Stimulated activated naive B cell treated with anti-CD40 and anti-IgM and Interleukin-4, amounts not matched to agents 10 μg/mL and 1 μg/mL and 100 μg/mL, for 72 hours (primary cell): ENCODE measurements at regions not wholly inside any gene's neighbourhood (a gene's known extent, or its start where the extent isn't known, plus 50 kb on each side); places are given as distances from the start of the nearest gene placed in this dataset.
A peak's percentile ranks its signal among the peaks of the same experiment; 100 is the strongest.
"Not testable (repeated sequence)": the region's sequence is repeated elsewhere in the genome, so short reads cannot be mapped to it uniquely, and the experiment has no call there.

Experiments used
- ATAC-seq, 2 donors: fragments of 150-1000 bp; cut with Tn5 transposase; replicated peaks; 2 replicates each; pipeline ENCODE4 v1.10.0; 2021; ENCODE audit warnings: moderate library complexity in 1 of 2
- DNase-seq: peaks from one replicate; pipeline ENCODE4 v3.0.0; 2021
- H3K27ac Mint-ChIP-seq: one replicate; pipeline ENCODE4 v1.8.0; 2022; ENCODE audit warnings: mild to moderate bottlenecking, mixed read lengths
- H3K27me3 Mint-ChIP-seq, 2 donors: one replicate each; pipeline ENCODE4 v1.8.0; 2022; ENCODE audit warnings: mixed read lengths in 2 of 2
- H3K36me3 Mint-ChIP-seq, 2 donors: one replicate each; pipeline ENCODE4 v1.8.0; 2022; ENCODE audit warnings: mixed read lengths in 2 of 2, mild to moderate bottlenecking in 1 of 2
- H3K4me1 Mint-ChIP-seq, 2 donors: one replicate each; pipeline ENCODE4 v1.8.0; 2022; ENCODE audit warnings: mixed read lengths in 2 of 2, mild to moderate bottlenecking in 1 of 2
- H3K4me3 Mint-ChIP-seq, 2 donors: one replicate each; pipeline ENCODE4 v1.8.0; 2022; ENCODE audit warnings: mild to moderate bottlenecking in 2 of 2, mixed read lengths in 2 of 2, moderate library complexity in 1 of 2
- H3K9me3 Mint-ChIP-seq, 2 donors: one replicate each; pipeline ENCODE4 v1.8.0; 2022; ENCODE audit warnings: mixed read lengths in 2 of 2, mild to moderate bottlenecking in 1 of 2

DNA sequence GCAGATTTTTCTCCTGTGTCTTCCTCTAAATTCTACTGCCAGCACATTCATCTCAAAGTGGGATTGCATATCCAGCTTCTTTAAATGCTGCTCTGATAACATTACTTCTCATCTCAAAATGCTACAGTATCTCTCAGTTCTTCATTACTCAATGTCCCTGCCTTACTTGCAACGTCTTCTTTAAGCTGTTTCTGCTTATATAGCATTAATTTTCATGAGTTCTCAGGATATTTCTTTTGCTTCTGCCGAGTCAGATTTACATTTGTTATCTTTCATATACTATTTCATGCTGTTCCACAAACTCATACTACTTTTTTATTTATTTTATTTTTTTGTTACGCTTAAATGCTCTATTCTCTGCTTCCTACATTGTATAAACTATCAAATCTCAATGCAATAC lies 1223.5 kb upstream of the FAM98A start:
- no peak for DNase-seq
- Mint-ChIP-seq H3K4me3 (no peak overlapping the region), H3K27ac (no peak overlapping the region), H3K4me1 (no peaks in the 10 kb centered on the region), H3K9me3 (peaks cover 2 to 5% of the 10 kb centered on the region in 2 donors), H3K27me3 (no peaks in the 10 kb centered on the region), H3K36me3 (no peaks in the 10 kb centered on the region)
- no peak for ATAC-seq

DNA sequence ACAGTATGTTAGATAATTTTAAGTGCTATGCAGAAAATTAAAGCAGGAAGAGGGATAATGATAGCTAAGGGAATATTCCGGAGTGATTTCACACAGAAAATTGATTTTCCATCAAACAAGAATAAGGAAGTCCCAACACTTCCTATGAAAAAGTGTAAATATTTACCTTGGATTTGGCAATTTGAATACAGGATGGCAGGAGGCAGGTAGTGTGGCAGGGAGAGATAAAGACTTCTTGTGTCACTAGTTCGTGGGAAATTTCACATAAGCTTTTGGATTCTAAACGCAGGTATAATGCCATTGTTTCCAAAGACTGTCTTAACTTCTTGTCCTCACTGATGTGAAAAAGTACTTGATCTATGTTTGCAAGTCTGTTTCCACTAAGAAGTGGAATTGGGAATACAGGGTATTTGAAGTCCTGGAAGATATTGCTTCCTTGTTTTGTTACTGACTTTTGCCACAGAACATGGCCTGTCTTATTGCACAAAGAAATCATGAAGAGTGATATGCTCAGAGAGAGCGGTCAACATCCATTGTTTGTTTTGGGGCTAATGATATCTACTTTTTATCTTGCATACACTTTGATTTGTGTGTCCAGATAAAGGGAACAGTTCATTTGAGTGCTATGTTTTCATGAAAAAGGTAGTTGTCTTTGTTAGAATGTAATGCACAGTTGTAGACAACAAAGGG lies 1216.1 kb upstream of the FAM98A start:
- no peaks in the 10 kb centered on the region for H3K36me3 Mint-ChIP-seq
- H3K4me1 Mint-ChIP-seq = no peaks in the 10 kb centered on the region
- no peak overlapping the region for H3K4me3 Mint-ChIP-seq
- peaks cover 2 to 8% of the 10 kb centered on the region in 2 donors for H3K9me3 Mint-ChIP-seq
- H3K27me3 Mint-ChIP-seq = no peaks in the 10 kb centered on the region
- ATAC-seq = no peak
- DNase-seq = no peak
- H3K27ac Mint-ChIP-seq = no peak overlapping the region

DNA sequence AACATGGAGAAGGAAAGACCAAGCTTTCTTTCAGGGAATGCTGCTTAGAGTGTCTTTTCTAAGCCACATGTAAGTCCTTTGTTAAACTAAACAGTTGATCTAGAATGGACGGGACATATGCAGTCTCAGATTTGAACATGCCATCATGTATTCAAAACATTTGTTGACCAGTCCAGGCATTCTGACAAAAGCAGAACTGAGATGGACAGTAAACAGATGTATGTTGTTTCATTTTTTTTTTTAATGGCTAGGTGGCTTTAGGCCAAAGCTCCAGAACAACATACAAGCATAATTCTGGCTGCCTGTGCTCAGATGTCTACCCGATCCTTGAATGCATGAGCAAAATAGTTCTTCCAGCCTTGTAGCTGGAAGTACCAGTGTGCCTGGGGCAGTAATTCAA lies 1211.4 kb upstream of the FAM98A start:
- Mint-ChIP-seq H3K27ac (no peak overlapping the region), H3K36me3 (no peaks in the 10 kb centered on the region), H3K27me3 (no peaks in the 10 kb centered on the region), H3K4me1 (no peaks in the 10 kb centered on the region), H3K9me3 (peaks cover 2 to 3% of the 10 kb centered on the region in 2 donors), H3K4me3 (no peak overlapping the region)
- ATAC-seq (no peak), DNase-seq (no peak)

DNA sequence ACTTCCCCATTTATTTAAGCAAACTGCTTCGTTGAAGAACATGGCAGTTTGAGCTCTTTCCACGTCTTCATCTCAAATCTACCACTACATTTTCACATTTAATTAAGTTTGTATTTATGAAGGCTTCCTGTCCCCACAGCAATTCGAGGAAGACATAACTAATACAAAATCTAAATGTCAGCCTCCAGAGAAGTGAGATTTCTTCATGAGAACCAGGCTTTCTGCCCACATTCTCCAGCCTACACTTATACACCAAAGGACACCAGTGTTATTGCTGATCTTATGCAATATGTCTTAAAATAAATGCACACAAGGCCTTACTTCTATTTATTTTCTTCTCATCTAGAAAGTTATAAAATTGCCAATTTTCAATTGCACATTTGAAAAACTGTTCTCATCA lies 1209.3 kb upstream of the FAM98A start:
- H3K27me3 Mint-ChIP-seq = no peaks in the 10 kb centered on the region
- DNase-seq = no peak
- H3K4me3 Mint-ChIP-seq = no peak overlapping the region
- H3K4me1 Mint-ChIP-seq = no peaks in the 10 kb centered on the region
- H3K9me3 Mint-ChIP-seq = peaks cover 2 to 3% of the 10 kb centered on the region in 2 donors
- peak; percentile 47 to 67 for ATAC-seq
- H3K27ac Mint-ChIP-seq = no peak overlapping the region
- no peaks in the 10 kb centered on the region for H3K36me3 Mint-ChIP-seq

DNA sequence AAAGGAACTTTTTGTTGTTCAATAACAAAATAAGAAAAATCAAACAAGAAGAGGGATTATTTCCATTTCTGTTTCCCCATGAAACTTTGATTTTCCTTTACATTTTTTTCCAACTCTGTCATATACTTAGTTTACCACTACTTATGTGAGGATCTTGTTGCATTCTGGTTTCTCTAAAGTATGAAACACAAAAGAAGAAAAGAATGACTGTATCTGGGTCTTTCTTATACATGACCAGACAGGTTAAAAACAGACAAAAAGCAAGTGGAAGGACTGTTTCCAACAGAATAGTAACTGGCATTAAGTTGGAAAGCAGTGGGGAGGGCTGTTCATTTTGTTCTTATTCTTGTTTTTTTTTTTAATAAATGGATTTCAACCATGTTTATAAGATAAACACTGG lies 1207.8 kb upstream of the FAM98A start:
- H3K9me3 Mint-ChIP-seq = peaks cover 2 to 3% of the 10 kb centered on the region in 2 donors
- ATAC-seq (no peak), DNase-seq (no peak)
- no peaks in the 10 kb centered on the region for H3K27me3 Mint-ChIP-seq
- no peak overlapping the region for H3K4me3 Mint-ChIP-seq
- H3K4me1 Mint-ChIP-seq = no peaks in the 10 kb centered on the region
- no peaks in the 10 kb centered on the region for H3K36me3 Mint-ChIP-seq
- H3K27ac Mint-ChIP-seq = no peak overlapping the region

DNA sequence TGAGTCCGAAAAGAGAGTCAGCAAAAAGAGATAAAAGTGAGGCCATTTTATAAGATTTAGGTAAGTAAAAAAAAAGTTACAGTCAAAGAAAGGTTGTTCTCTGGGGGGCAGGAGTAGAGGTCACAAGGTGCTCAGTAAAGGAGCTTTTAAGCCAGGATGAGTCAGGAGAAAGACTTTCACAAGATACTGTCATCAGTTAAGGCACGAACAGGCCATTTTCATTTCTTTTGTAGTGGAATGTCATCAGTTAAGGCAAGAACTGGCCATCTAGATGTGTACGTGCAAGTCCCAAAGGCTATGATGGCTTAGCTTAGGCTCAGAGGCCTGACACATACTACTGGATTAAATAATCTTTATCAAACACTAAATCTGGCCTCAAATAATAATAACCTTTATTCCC lies 1207.3 kb upstream of the FAM98A start:
- no peaks in the 10 kb centered on the region for H3K27me3 Mint-ChIP-seq
- no peaks in the 10 kb centered on the region for H3K36me3 Mint-ChIP-seq
- no peak overlapping the region for H3K27ac Mint-ChIP-seq
- H3K4me1 Mint-ChIP-seq = no peaks in the 10 kb centered on the region
- no peak overlapping the region for H3K4me3 Mint-ChIP-seq
- DNase-seq (no peak), ATAC-seq (no peak)
- H3K9me3 Mint-ChIP-seq = peaks cover 2 to 3% of the 10 kb centered on the region in 2 donors

DNA sequence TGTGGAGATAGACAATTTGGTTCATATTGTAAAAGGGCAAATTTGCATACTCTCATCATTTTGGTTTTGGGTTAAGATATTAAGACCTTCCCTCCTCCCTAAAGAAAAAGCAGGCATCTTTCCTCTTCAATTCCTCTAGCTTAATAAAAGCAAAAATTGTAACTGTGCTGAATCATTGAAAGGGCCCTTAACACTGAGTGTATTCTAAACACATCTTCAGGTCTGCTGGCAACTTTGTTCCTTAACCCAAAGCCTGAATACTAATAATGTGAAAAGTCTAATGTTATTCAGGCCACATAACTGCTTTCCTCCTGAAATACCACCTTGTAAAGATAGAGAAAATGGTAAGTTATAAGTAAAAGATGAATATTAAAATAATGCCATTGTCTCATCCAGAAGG lies 1200.5 kb upstream of the FAM98A start:
- Mint-ChIP-seq H3K36me3 (no peaks in the 10 kb centered on the region), H3K4me1 (no peaks in the 10 kb centered on the region), H3K9me3 (no peaks in the 10 kb centered on the region), H3K4me3 (no peak overlapping the region), H3K27me3 (no peaks in the 10 kb centered on the region), H3K27ac (no peak overlapping the region)
- DNase-seq (no peak), ATAC-seq (no peak)

DNA sequence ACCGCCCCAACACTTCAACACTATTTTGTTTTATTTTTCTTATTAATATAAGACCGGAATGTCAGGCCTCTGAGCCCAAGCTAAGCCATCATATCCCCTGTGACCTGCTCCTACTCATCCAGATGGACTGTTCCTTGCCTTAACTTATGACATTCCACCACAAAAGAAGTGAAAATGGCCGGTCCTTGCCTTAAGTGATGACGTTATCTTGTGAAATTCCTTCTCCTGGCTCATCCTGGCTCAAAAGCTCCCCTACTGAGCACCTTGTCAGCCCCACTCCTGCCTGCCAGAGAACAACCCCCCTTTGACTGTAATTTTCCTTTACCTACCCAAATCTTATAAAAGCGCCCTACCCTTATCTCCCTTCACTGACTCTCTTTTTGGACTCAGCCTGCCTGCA lies 1196.5 kb upstream of the FAM98A start:
- H3K27me3 Mint-ChIP-seq, DNase-seq, H3K9me3 Mint-ChIP-seq, H3K27ac Mint-ChIP-seq, ATAC-seq, H3K4me3 Mint-ChIP-seq, H3K36me3 Mint-ChIP-seq, H3K4me1 Mint-ChIP-seq: not testable (repeated sequence)

DNA sequence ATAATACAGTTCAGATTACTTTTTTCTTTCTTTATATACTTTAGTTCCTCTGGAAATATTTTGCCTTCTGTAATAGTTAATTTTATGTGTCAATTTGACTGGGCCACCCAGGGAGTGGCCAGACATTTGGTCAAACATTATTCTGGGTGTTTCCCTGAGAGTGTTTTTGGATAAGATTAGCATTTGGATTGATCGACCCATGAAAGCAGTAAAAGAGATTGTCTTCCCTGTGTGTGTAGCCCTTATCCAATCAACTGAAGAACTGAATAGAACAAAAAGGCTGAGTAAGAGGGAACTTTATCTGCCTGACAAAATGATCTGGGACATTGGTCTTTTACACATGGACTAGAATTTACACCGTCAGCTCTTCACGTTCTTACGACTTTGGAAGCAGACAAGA lies 1190.1 kb upstream of the FAM98A start:
- H3K27ac Mint-ChIP-seq = no peak overlapping the region
- no peak for DNase-seq

DNA sequence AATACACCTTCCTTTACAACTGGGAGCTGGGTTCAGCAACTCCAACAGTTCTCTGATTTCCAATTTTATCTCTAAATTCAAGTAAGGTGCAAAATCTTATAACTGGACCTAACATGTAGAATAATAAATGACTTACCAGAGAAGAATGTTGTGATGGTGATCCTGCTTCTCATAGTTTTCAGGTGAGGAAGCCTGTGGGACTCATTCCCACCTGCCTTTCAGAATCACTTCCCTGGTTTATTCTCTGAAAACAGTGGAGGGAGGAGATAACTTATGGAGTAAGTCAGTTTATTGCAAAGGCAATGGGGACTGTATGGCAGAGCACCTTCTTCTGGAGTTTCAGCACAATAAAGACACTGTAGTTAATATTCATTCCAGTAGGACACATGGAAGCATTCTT lies 1188.2 kb upstream of the FAM98A start:
- Mint-ChIP-seq H3K27me3 (no peaks in the 10 kb centered on the region), H3K9me3 (peaks cover 4 to 10% of the 10 kb centered on the region in 2 donors), H3K4me3 (no peak overlapping the region), H3K36me3 (no peaks in the 10 kb centered on the region), H3K27ac (no peak overlapping the region), H3K4me1 (no peaks in the 10 kb centered on the region)
- DNase-seq (no peak), ATAC-seq (no peak)

More for the DNA sequence above, 1190.1 kb upstream of the FAM98A start:
- no peak overlapping the region for H3K4me3 Mint-ChIP-seq
- no peaks in the 10 kb centered on the region for H3K36me3 Mint-ChIP-seq
- H3K9me3 Mint-ChIP-seq = peaks cover 4 to 10% of the 10 kb centered on the region in 2 donors
- no peaks in the 10 kb centered on the region for H3K27me3 Mint-ChIP-seq
- no peak for ATAC-seq
- no peaks in the 10 kb centered on the region for H3K4me1 Mint-ChIP-seq

DNA sequence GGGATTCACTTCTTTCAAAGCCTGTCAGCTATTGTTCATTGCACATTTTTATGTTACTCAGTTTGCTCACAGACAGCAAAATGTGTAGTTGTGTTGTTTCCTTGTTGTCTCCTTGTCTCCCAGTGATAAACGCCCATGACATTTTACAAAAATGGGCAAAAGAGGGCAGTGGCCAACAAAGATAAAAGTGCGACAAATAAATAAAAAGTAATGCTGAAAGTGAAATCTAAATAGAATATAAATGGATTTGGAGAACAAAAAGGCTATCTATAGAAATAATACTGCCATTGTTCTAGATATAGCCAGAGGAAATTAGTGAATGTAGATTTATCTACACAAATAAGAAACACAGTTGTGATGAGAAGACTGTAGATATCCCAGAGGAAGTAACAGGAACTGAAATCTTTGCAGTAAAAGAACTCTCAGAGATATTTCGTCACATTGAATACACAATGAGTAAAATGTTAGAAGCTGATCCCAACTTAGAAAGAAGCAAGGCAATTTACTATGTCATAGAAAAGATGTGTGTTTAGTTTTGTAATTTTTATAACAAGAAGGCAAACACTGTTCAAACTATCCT lies 1186.2 kb upstream of the FAM98A start:
- no peak overlapping the region for H3K27ac Mint-ChIP-seq
- H3K4me1 Mint-ChIP-seq = no peaks in the 10 kb centered on the region
- peaks cover 5 to 17% of the 10 kb centered on the region in 2 donors for H3K9me3 Mint-ChIP-seq
- no peak overlapping the region for H3K4me3 Mint-ChIP-seq
- H3K27me3 Mint-ChIP-seq = no peaks in the 10 kb centered on the region
- DNase-seq (no peak), ATAC-seq (no peak)
- no peaks in the 10 kb centered on the region for H3K36me3 Mint-ChIP-seq

DNA sequence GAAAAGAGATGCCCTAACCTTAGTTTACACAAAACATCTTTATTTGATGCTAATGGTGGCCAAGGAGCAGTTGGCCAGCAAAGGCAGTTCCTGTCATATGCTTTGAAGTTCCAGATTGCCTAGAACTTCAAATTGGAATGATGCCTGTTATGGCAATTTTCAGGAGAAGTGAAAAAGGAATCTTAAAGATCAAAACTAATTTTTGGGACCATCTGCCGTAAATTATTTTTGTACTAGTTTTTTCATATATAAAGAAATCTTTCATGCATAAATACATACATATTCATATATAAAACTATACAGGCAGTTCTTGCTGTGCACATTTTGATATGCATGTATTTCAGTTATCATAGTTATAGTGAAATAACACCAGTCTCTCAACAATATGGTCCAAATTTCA lies 1185.6 kb upstream of the FAM98A start:
- no peak for ATAC-seq
- no peak for DNase-seq
- H3K9me3 Mint-ChIP-seq = peaks cover 4 to 14% of the 10 kb centered on the region in 2 donors
- H3K27ac Mint-ChIP-seq = no peak overlapping the region
- no peaks in the 10 kb centered on the region for H3K4me1 Mint-ChIP-seq
- H3K4me3 Mint-ChIP-seq = no peak overlapping the region
- no peaks in the 10 kb centered on the region for H3K36me3 Mint-ChIP-seq
- no peaks in the 10 kb centered on the region for H3K27me3 Mint-ChIP-seq

DNA sequence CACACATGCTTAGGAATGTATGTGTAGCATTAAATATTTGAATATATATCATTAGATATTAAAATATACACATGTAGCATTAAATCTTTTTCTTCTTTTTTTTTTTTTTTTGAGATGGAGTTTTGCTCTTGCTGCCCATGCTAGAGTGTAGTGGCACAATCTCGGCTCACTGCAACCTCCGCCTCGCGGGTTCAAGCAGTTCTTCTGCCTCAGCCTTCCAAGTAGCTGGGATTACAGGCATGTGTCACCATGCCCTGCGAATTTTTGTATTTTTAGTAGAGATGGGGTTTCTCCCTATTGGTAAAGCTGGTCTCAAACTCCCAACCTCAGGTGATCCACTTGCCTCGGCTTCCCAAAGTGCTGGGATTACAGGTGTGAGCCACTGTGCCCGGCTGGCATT lies 1151.6 kb upstream of the FAM98A start:
- not testable (repeated sequence) for H3K27ac Mint-ChIP-seq, DNase-seq, H3K4me3 Mint-ChIP-seq, H3K27me3 Mint-ChIP-seq, H3K9me3 Mint-ChIP-seq, H3K4me1 Mint-ChIP-seq, H3K36me3 Mint-ChIP-seq, ATAC-seq

DNA sequence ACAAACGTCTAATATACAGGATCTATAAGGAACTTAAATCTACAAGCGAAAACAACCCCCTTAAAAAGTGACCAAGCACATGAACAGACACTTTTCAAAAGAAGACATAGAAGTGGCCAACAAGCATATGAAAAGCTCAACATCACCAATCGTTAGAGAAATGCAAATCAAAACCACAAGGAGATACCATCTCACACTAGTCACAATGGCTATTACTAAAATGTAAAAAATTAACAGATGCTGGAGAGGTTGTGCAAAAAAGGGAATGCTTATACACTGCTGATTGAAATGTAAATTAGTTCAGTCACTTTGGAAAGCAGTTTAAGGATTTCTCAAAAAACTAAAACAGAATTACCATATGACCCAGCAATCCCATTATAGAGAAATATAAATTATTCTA lies 1148.5 kb upstream of the FAM98A start:
- Mint-ChIP-seq H3K36me3 (no peaks in the 10 kb centered on the region), H3K4me3 (no peak overlapping the region), H3K4me1 (no peaks in the 10 kb centered on the region), H3K27me3 (no peaks in the 10 kb centered on the region), H3K27ac (no peak overlapping the region), H3K9me3 (peaks cover 1 to 4% of the 10 kb centered on the region in 2 donors)
- ATAC-seq (no peak), DNase-seq (no peak)

DNA sequence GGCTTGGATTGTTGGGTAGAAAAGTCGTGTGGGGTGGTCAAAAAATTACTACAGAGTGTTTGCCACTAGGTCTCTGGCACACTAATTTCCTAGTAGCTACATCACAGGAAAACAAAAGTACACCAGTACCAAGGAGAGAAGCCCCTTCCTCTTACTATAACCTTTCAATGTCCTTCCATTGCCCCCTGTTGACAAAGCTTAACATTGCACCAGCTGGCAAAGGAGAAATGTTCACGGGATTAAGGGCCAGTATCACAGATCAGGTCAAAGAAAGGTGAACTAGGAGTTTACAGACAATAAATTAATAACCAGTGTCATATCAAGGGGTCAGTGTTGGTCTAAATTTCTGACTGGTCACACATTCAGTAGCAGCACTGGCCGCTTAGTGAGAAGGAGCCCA lies 1139.6 kb upstream of the FAM98A start:
- H3K4me1 Mint-ChIP-seq = no peaks in the 10 kb centered on the region
- H3K27ac Mint-ChIP-seq = no peak overlapping the region
- H3K27me3 Mint-ChIP-seq = no peaks in the 10 kb centered on the region
- ATAC-seq = no peak
- no peak overlapping the region for H3K4me3 Mint-ChIP-seq
- DNase-seq = no peak
- H3K9me3 Mint-ChIP-seq = peaks cover 0 to 1% of the 10 kb centered on the region in 2 donors
- no peaks in the 10 kb centered on the region for H3K36me3 Mint-ChIP-seq
